ENCODE measurements at regions not wholly inside any gene's neighbourhood (a gene's known extent, or its start where the extent isn't known, plus 50 kb on each side); places are given as distances from the start of the nearest gene placed in this dataset.

DNA sequence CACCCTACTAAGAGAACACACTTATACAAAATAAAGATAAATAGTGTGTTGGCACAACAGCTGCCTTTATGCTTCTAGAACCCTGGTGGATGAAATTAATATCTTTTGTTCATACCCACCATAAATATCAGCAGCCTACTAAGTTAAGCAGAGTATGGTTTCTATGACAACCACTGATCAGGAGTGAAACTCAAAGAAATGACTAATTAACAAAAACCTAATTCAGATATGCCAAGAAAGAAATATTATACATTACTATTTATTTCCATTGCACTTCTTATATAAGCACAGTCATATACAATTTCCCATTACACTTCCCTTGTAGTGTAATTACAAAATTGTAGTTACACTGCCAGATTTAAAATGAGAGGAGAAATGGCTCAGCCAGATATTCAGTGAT, 164.1 kb upstream of the CDKN3 start:
- DNase-seq (ENCODE audit: low read depth): no peak
- TF ChIP-seq, protein P1, sequence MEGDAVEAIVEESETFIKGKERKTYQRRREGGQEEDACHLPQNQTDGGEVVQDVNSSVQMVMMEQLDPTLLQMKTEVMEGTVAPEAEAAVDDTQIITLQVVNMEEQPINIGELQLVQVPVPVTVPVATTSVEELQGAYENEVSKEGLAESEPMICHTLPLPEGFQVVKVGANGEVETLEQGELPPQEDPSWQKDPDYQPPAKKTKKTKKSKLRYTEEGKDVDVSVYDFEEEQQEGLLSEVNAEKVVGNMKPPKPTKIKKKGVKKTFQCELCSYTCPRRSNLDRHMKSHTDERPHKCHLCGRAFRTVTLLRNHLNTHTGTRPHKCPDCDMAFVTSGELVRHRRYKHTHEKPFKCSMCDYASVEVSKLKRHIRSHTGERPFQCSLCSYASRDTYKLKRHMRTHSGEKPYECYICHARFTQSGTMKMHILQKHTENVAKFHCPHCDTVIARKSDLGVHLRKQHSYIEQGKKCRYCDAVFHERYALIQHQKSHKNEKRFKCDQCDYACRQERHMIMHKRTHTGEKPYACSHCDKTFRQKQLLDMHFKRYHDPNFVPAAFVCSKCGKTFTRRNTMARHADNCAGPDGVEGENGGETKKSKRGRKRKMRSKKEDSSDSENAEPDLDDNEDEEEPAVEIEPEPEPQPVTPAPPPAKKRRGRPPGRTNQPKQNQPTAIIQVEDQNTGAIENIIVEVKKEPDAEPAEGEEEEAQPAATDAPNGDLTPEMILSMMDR (IDR thresholded peaks at IDR 0.05; ENCODE audit: control insufficient read depth, insufficient read depth, low read depth, low read length, missing control alignments): no peak
- H3K4me3 ChIP-seq (ENCODE audit: control insufficient read depth, low read depth, low read length): no peak overlapping the region

DNA sequence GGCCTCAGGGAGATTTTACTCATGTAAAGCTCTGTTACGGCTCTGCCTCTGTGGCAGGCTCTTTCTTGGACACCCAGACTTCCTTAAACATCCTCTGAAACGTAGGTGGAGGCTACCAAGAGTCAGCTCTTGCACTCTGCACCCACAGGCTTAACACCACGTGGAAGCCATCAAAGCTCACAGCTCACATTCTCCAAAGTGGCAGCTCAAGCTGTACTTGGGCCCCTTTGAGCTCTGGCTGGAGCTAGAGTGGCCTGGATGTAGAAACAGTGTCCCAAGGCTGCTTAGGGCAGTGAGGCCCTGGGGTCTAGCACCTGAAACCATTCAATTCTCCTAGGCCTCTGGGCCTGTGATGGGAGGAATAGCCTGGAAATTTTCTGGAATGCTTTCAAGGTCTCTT, 155.3 kb upstream of the CDKN3 start:
- DNase-seq (ENCODE audit: low read depth): no peak
- TF ChIP-seq, protein P1 (IDR thresholded peaks at IDR 0.05; ENCODE audit: control insufficient read depth, insufficient read depth, low read depth, low read length, missing control alignments): no peak
- no peak overlapping the region for H3K4me3 ChIP-seq (ENCODE audit: control insufficient read depth, low read depth, low read length)

DNA sequence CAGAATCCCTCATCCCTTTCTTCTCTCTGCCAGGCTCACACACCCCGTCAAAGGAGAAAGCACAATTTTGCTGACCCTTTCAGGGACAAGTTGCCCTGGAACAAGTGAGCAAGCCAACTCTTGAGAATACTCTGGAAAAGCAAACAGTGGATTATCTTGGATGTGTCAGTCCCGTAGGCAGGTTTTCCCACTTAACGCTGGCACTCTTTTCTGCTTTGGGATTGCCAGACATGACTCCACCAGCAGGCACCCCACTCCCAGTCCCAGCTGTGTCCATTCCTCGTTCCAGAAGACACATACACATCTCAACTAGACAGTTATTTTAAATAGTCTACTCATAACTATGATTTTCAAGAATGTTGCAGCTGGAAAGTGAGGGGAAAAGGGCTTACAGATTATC, 145.5 kb upstream of the CDKN3 start:
- no peak for DNase-seq (ENCODE audit: low read depth)
- no peak overlapping the region for H3K4me3 ChIP-seq (ENCODE audit: control insufficient read depth, low read depth, low read length)

DNA sequence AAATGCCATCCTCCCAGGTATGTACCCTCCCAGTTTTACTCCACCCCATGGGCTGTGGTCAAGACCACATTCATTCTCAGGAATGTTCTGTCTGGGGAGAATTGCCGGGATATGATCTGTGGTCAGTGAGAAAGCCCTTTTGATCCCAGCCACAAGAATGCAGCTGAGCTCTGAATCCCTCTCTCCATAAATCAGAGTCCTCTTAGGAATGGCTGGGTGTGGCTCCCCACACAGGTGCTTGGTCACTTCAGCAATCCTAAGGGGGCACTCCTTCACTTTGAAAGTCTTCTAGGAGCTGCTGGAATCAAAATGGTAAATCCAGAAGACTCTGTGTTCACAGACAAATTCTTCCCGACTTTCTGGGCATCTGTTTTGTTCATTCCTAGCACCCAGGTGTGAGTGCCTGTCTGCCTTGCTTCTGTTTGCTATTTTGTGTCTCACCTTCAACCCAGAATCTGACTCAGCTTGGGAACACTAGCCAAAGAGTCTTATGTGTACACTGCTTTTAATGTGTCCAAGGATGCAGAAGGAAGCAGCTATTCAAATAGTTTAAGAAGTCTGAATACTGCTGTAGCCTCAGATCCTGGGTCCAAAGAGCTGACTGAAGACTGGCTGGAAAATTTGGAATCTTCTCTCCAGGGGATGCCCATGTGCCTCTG, 144.6 kb upstream of the CDKN3 start:
- TF ChIP-seq, protein P1 (IDR thresholded peaks at IDR 0.05; ENCODE audit: control insufficient read depth, insufficient read depth, low read depth, low read length, missing control alignments): no peak
- DNase-seq (ENCODE audit: low read depth): peak; percentile 40
- no peak overlapping the region for H3K4me3 ChIP-seq (ENCODE audit: control insufficient read depth, low read depth, low read length)

More for the DNA sequence above, 145.5 kb upstream of the CDKN3 start:
- TF ChIP-seq, protein P1 (IDR thresholded peaks at IDR 0.05; ENCODE audit: control insufficient read depth, insufficient read depth, low read depth, low read length, missing control alignments): no peak

DNA sequence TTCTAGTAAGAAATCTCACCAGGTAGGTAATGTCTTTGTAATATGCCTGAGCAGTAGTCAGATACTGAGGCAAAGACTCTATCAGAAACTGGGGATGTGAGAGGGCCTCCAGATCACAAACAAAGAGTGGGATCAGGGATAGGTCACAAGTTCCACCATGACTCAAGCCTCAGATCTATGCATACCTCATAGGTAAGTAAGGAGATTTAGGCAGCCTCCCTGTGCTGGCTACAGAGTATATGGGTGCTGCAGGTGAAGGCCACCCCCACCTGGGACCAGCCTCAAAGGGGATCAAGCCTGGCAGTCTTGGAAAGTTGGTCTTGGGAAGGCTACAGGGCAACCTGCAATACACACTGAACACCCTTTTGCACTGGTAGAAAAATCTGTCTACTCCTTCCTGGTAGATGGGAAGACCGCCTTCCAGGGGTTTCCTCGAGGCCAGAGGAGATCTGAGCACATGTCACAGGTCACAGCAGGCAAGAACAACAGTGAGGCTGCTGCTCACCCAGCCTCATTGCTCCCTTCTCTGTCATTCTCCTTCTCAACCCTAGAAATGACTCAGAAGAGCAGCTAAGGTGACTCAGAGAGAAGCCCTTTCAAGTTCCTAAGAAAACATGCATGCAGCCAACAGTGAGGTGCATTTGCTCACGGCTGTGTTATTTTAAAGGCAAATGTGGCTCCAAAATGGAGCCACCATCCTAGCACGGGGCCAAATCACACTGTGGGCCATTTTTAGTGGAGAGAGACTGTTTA, 143.4 kb upstream of the CDKN3 start:
- TF ChIP-seq, protein P1 (IDR thresholded peaks at IDR 0.05; ENCODE audit: control insufficient read depth, insufficient read depth, low read depth, low read length, missing control alignments): no peak
- peak; percentile 52 for DNase-seq (ENCODE audit: low read depth)
- H3K4me3 ChIP-seq (ENCODE audit: control insufficient read depth, low read depth, low read length): no peak overlapping the region

DNA sequence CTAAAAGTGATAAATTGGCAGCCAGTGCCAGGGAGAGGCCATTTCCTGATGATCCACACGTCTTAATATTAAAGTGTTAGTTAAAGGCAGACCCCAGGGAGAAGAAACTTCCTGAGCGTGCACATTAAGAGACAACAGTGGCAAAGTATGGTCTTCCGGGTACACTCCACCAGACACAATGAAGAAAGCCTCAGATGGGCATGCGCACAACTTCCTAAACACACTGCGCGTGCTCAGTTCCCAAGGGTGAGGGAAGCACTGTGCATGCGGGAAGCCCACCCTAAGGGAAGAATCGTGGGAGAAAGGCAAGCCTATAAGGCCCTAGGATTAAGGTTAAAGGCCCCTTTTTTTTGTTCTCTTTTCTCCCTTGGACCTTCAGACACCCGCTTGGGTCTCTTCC, 140.7 kb upstream of the CDKN3 start:
- no peak overlapping the region for H3K4me3 ChIP-seq (ENCODE audit: control insufficient read depth, low read depth, low read length)
- no peak for DNase-seq (ENCODE audit: low read depth)
- TF ChIP-seq, protein P1 (IDR thresholded peaks at IDR 0.05; ENCODE audit: control insufficient read depth, insufficient read depth, low read depth, low read length, missing control alignments): no peak

Data from AG09309 (cell line).